Jurkat, Clone E6-1 (cell line): ENCODE measurements at regions not wholly inside any gene's neighbourhood (a gene's known extent, or its start where the extent isn't known, plus 50 kb on each side); places are given as distances from the start of the nearest gene placed in this dataset.
"Not testable (repeated sequence)": the region's sequence is repeated elsewhere in the genome, so short reads cannot be mapped to it uniquely, and the experiment has no call there.

Source experiments
- DNase-seq: peaks from one replicate; pipeline ENCODE4 v3.0.0-alpha.2; 2011; ENCODE audit warnings: low read depth, low spot score
- H3K4me3 ChIP-seq: 2 replicates; pipeline ENCODE4 v1.5.1; 2011; ENCODE audit warnings: mild to moderate bottlenecking, low read length, control low read depth, moderate library complexity

GRCh38 chr18:39215920-39216319 lies 1650.3 kb upstream of the CELF4 start:
- no peak overlapping the region for H3K4me3 ChIP-seq
- DNase-seq, result no peak

- DNase-seq, result no peak
- H3K4me3 ChIP-seq, result no peak overlapping the region
These were observed 1645.9 kb upstream of the CELF4 start for GRCh38 chr18:39211461-39211860.

- no peak overlapping the region for H3K4me3 ChIP-seq
- no peak for DNase-seq
These were observed 1643.6 kb upstream of the CELF4 start for GRCh38 chr18:39209173-39209572.

- no peak overlapping the region for H3K4me3 ChIP-seq
- DNase-seq, result no peak
These were observed 1643.1 kb upstream of the CELF4 start for GRCh38 chr18:39208729-39209128.

GRCh38 chr18:39208190-39208589 lies 1642.6 kb upstream of the CELF4 start:
- no peak for DNase-seq
- no peak overlapping the region for H3K4me3 ChIP-seq

- DNase-seq, H3K4me3 ChIP-seq: not testable (repeated sequence)
These were observed 1641.0 kb upstream of the CELF4 start for GRCh38 chr18:39206398-39207103.

- DNase-seq, result no peak
- no peak overlapping the region for H3K4me3 ChIP-seq
These were observed 1640.1 kb upstream of the CELF4 start for GRCh38 chr18:39205565-39206195.

GRCh38 chr18:39200153-39200552 lies 1634.6 kb upstream of the CELF4 start:
- no peak for DNase-seq
- H3K4me3 ChIP-seq, result no peak overlapping the region

GRCh38 chr18:39199231-39199855 lies 1633.7 kb upstream of the CELF4 start:
- H3K4me3 ChIP-seq, result no peak overlapping the region
- DNase-seq, result no peak

- no peak for DNase-seq
- H3K4me3 ChIP-seq, result no peak overlapping the region
These were observed 1632.8 kb upstream of the CELF4 start for GRCh38 chr18:39198376-39198775.

GRCh38 chr18:39191931-39192330 lies 1626.3 kb upstream of the CELF4 start:
- DNase-seq, result no peak
- H3K4me3 ChIP-seq, result no peak overlapping the region

- DNase-seq, result no peak
- no peak overlapping the region for H3K4me3 ChIP-seq
These were observed 1625.5 kb upstream of the CELF4 start for GRCh38 chr18:39191058-39191457.

GRCh38 chr18:39190508-39190907 lies 1624.9 kb upstream of the CELF4 start:
- no peak for DNase-seq
- no peak overlapping the region for H3K4me3 ChIP-seq

GRCh38 chr18:39188278-39188677 lies 1622.7 kb upstream of the CELF4 start:
- DNase-seq, result no peak
- no peak overlapping the region for H3K4me3 ChIP-seq

GRCh38 chr18:39186008-39186407 lies 1620.4 kb upstream of the CELF4 start:
- no peak for DNase-seq
- no peak overlapping the region for H3K4me3 ChIP-seq

- H3K4me3 ChIP-seq, result no peak overlapping the region
- DNase-seq, result no peak
These were observed 1618.6 kb upstream of the CELF4 start for GRCh38 chr18:39184176-39184575.

GRCh38 chr18:39178166-39178565 lies 1612.6 kb upstream of the CELF4 start:
- H3K4me3 ChIP-seq, result no peak overlapping the region
- no peak for DNase-seq

GRCh38 chr18:39172695-39173421 lies 1607.3 kb upstream of the CELF4 start:
- H3K4me3 ChIP-seq, result no peak overlapping the region
- DNase-seq, result no peak

- no peak for DNase-seq
- no peak overlapping the region for H3K4me3 ChIP-seq
These were observed 1603.1 kb upstream of the CELF4 start for GRCh38 chr18:39168723-39169122.

- H3K4me3 ChIP-seq, result no peak overlapping the region
- no peak for DNase-seq
These were observed 1602.4 kb upstream of the CELF4 start for GRCh38 chr18:39167990-39168389.
